ENCODE measurements at regions not wholly inside any gene's neighbourhood (a gene's known extent, or its start where the extent isn't known, plus 50 kb on each side); places are given as distances from the start of the nearest gene placed in this dataset.

GRCh38 chr1:219465212-219466093, 147.5 kb downstream of the ZC3H11B start:
- no peak for TF ChIP-seq CTCF (IDR thresholded peaks at IDR 0.05; ENCODE audit: insufficient read depth, low read length, severe bottlenecking)
- no peak overlapping the region for H3K4me3 ChIP-seq (ENCODE audit: low read depth, low read length)
- no peak for FAIRE-seq
- DNase-seq (ENCODE audit: low read depth): peak; percentile 70
- no peaks in the 10 kb centered on the region for H3K36me3 ChIP-seq (ENCODE audit: control insufficient read depth, insufficient read depth, low read length)
- no peaks in the 10 kb centered on the region for H3K27me3 ChIP-seq (ENCODE audit: control insufficient read depth, insufficient read depth, low read length)

- Histone ChIP-seq H3K36me3 (ENCODE audit: control insufficient read depth, insufficient read depth, low read length) (no peaks in the 10 kb centered on the region), H3K4me3 (ENCODE audit: low read depth, low read length) (no peak overlapping the region), H3K27me3 (ENCODE audit: control insufficient read depth, insufficient read depth, low read length) (no peaks in the 10 kb centered on the region)
- no peak for TF ChIP-seq CTCF (IDR thresholded peaks at IDR 0.05; ENCODE audit: insufficient read depth, low read length, severe bottlenecking)
- no peak for DNase-seq (ENCODE audit: low read depth)
- no peak for FAIRE-seq
Observed at GRCh38 chr1:219463636-219464035, 149.3 kb downstream of the ZC3H11B start.

- FAIRE-seq: no peak
- H3K27me3 ChIP-seq (ENCODE audit: control insufficient read depth, insufficient read depth, low read length): no peaks in the 10 kb centered on the region
- H3K4me3 ChIP-seq (ENCODE audit: low read depth, low read length): no peak overlapping the region
- no peak for DNase-seq (ENCODE audit: low read depth)
- H3K36me3 ChIP-seq (ENCODE audit: control insufficient read depth, insufficient read depth, low read length): no peaks in the 10 kb centered on the region
- TF ChIP-seq CTCF (IDR thresholded peaks at IDR 0.05; ENCODE audit: insufficient read depth, low read length, severe bottlenecking): no peak
Observed at GRCh38 chr1:219461981-219462400, 150.9 kb downstream of the ZC3H11B start.

- no peaks in the 10 kb centered on the region for H3K27me3 ChIP-seq (ENCODE audit: control insufficient read depth, insufficient read depth, low read length)
- H3K36me3 ChIP-seq (ENCODE audit: control insufficient read depth, insufficient read depth, low read length): no peaks in the 10 kb centered on the region
- H3K4me3 ChIP-seq (ENCODE audit: low read depth, low read length): no peak overlapping the region
- DNase-seq (ENCODE audit: low read depth): peak; percentile 89
- FAIRE-seq: no peak
- no peak for TF ChIP-seq CTCF (IDR thresholded peaks at IDR 0.05; ENCODE audit: insufficient read depth, low read length, severe bottlenecking)
Observed at GRCh38 chr1:219460896-219461815, 151.7 kb downstream of the ZC3H11B start.

GRCh38 chr1:219460081-219460895, 152.6 kb downstream of the ZC3H11B start:
- TF ChIP-seq CTCF (IDR thresholded peaks at IDR 0.05; ENCODE audit: insufficient read depth, low read length, severe bottlenecking): no peak
- no peaks in the 10 kb centered on the region for H3K36me3 ChIP-seq (ENCODE audit: control insufficient read depth, insufficient read depth, low read length)
- no peak overlapping the region for H3K4me3 ChIP-seq (ENCODE audit: low read depth, low read length)
- H3K27me3 ChIP-seq (ENCODE audit: control insufficient read depth, insufficient read depth, low read length): no peaks in the 10 kb centered on the region
- FAIRE-seq (no peak), DNase-seq (ENCODE audit: low read depth) (no peak)
